NK-92 (cell line): ENCODE measurements at regions not wholly inside any gene's neighbourhood (a gene's known extent, or its start where the extent isn't known, plus 50 kb on each side); places are given as distances from the start of the nearest gene placed in this dataset.
"Not testable (repeated sequence)": the region's sequence is repeated elsewhere in the genome, so short reads cannot be mapped to it uniquely, and the experiment has no call there.

Source experiments
- DNase-seq: peaks from one replicate; lab custom pipeline; 2025; ENCODE audit not compliant: unreplicated experiment; lab: John Stamatoyannopoulos, UW

DNA sequence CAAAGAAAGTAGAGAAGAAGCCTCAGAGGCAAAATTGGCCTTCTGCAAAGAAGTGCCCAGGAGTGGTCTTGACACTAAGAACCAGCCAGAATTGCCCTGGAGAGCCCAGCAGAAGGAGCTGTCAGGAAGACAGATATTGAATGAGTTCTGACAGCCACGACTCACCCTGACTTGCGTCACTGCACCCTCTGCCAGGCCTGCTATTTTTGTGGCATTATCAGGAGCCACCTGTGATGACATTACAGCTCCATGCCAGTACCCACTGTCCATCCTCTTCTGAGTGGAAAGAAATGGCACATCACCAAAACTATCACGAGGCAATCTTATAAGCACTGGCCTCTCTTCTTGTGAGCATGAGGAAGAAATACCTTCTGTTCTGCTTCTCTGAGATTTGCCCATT, 67.7 kb downstream of the SMIM20 start:
- no peak for DNase-seq

DNA sequence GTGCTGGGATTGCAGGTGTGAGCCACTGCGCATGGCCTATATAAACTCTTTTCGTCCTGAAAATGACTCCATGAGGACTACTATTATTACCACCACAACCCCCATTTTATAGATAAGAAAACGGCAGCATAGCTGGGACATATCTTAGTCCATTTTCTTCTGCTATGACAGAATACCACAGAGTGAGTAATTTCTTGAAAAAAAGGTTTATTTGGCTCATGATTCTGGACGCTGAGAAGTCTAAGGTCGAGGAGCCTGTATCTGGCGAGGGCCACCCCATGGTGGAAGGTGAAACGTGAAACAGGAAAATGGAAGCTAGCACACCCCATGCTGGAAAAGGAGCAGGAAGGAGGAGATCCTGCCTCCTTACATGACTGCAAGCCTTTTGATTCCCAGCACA, 68.9 kb downstream of the SMIM20 start:
- no peak for DNase-seq

DNA sequence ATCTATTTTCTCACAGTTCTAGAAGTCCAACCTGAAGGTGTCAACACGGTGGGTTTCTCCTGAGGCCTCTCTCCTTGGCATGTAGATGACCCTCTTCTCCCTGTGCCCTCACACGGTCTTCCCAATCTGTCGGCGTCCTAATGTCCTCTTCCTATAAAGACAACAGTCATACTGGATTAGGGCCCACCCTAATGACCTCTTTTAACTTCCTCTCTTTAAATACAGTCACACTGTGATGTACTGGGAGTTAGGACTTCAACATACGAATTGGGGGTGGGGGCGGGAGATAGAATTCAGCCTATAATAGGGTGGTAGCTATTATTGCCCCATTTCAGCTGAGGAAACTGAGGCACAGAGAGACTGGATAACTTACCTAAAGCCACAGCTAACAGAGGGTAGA, 70.2 kb downstream of the SMIM20 start:
- no peak for DNase-seq

DNA sequence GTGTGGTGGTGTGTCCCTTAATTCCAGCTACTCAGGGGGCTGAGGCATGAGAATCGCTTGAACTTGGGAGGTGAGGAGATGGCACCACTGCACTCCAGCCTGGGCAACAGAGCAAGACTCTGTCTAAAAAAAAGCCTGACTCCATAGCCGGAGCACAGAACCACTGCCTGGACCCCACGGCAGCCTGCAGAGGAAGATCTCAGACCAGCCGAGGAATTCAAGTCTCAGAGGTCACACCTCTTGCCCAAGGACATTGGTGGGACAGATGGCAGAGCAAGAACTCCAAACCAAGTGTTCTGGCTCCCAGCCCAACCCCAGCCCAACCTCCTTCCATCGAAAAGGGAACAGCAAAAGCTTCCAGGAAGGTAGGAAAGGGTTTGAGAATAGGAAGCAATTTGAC, 70.8 kb downstream of the SMIM20 start:
- no peak for DNase-seq

DNA sequence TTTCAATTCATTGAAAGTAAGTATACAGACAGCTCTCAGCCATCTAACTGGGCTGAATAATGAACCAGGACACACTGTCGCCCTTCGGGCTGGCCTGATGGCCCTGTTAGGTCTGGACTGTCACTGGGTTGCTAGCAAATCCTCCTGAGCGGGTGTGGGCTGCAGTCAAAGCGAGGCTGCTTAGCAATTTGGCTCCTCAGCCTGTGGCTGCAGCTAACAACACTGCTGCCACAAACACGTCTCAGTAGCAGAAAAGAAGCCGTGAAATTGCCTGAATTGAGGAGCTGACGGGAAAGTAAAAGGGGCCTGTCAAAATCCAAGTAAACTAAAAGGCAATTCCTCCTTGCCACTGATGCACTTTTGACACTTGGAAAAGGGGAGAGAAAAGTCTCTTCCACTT, 72.8 kb downstream of the SMIM20 start:
- DNase-seq: no peak

DNA sequence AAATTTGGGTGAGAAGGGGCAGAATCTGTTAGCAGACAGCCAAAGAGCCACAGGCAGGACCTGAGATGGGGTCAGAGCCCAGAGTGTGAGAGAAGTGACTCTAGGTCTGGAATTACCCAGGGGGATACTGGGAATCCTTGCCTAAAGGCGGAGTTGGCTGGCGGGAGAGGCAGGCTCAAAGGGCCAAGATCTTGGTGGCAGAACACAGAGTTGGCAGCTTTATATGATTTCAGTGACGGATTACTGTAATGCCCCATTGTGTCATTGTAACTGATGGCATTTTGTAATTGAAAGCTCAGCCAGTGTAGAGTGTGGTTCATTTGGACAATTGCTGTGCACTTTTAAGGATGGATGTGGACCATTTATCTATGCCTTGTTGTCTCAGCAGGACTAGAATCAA, 77.3 kb downstream of the SMIM20 start:
- no peak for DNase-seq

DNA sequence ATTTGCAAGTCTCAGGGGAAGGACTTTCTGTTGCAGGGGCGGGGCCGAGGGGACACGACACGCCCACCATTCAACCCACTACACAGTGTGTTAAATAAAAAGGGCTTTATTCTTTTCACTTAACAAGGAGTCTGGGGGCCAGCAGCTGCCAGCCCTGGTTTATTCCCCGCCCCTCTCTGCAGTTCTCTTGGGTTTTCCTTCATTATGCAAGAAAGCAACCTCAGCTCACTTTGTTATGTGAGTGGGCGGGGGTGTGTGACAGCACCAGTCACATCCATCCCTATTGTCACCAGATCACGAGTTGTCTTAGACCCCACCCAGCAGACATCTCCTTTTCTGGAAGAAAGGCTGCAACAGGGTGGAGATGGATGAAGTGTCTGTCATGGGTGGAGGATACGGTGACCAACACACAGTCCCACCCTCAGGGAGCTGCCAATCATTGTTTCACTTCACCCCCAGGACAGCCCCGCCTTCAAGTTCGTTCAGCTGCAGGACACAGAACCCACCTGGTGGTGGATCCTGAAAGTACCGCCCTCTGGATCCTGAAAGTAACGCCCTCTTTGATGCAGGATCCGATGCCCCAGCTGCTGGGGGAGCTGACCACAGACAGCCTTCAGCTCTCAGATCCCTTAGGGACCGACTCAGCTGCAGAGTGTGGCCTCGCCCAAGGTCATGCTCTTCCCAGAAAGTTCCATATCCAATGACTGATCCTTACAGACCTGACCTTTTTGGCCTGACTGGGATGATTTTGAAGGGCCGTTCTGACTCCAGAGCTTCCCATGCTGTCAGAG, 79.6 kb downstream of the SMIM20 start:
- DNase-seq: no peak

DNA sequence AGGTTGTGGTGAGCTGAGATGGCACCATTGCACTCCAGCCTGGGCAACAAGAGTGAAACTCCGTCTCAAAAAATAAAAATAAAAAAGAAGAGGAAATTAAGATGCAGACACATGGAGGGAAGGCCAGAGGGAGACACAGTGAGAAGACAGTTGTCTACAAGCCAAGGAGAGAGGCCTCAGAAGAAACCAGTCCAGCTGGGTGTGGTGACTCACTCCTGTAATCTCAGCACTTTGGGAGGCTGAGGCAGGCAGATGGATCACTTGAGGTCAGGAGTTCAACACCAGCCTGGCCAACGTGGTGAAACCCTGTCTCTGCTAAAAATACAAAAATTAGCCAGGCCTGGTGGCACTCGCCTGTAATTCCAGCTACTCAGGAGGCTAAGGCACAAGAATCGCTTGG, 80.6 kb downstream of the SMIM20 start:
- not testable (repeated sequence) for DNase-seq

DNA sequence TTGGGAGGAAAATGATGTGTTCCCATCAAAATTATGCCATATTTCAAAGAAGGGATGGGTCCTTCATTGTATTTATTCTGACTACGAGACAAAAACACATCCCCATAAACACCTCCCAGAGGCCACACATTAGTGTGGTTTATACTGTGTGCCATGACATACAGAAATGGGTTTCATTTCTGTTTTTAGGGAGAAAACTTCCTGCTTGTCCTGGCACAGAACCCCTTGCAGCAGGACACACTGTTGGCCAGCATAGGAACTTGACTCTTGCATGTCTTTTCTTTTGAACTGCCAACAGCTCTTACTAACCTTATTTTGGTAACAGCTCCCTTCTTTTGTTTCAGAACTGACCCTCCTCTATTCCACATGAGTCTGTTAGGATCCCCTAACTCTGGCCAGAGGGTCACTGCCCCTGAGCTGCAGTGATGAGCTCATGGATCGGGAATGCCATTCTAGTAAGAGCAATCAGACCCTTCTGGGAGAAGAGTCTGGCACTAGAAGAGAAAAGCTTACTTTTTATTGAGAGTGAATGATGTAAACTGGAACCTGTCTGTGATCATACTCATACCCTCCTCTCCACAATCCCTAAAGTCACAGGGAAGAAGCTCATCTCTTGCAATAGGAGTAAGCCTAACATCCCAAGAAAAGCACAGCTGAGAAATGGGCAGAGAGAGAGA, 86.4 kb downstream of the SMIM20 start:
- no peak for DNase-seq

DNA sequence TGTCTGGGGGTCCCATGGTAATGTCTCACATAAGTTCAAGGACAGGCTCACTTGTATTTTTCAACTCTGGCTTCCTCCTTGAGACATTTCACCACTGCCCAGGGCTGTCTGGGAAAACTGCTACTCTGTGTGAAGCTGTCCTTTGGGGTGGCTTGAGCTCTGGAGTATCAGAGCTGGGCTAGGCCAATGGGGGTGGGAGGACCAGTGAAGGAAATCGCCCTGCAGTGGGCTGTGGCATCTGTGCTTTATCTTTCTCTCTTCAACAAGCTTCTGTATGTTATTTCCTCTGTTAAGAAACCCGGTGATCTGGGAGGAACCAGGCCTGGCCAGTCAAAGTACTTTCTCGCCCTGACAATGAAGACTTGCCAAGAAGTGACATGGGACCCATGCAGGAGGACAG, 87.4 kb downstream of the SMIM20 start:
- no peak for DNase-seq

DNA sequence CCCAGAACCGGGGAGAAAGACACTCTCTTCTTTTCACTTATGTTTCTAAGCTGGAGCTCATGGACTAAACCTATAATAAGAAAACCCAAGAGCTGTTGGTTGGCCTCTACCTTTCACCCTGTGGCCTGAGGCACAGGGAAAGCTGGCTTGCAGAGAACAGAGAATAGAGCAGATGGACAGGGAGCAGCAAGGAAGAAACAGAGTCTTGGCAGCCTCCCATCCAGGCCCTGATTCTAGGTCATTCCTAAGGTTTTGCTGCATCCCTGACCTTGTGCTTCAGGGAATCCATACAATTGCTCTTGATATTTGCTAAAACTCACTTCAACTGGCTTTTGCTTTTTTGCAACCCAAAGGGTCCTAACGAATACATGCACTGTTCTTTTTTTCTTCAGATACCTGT, 87.8 kb downstream of the SMIM20 start:
- no peak for DNase-seq

DNA sequence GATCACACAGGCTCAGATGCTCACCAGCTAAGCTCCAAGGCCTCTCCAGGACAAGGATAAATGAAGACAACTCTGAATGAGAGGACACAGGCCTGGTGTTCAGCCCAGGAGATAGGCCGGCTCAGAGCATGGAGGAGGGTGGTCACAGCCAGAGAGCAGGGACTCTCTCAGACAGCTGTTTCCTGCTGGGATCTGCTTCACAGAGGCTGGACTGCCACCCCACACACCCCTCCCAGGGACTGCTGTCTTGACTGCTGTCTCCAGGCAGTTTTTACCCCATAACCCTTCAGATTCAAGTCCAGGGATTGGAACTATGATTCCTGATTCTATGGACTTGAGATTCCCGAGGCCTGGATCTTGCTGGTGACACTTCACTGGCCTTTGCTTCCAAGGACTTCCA, 89.0 kb downstream of the SMIM20 start:
- DNase-seq: no peak

DNA sequence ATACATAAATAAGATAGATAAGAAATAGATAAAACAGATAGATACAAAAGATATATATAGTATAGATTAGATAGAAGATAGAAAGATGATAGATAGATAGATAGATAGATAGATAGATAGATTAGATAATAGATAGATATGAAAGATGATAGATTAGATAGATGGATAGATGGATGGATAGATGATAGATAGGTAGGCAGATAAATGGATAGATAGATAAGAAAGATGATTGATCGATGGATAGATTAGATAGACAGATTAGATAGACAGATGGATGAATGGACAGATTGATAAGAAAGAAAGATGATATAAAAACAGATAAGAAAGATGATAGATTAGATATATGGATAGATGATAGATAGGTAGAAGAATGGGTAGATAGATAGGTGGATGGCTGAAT, 90.3 kb downstream of the SMIM20 start:
- DNase-seq: no peak

DNA sequence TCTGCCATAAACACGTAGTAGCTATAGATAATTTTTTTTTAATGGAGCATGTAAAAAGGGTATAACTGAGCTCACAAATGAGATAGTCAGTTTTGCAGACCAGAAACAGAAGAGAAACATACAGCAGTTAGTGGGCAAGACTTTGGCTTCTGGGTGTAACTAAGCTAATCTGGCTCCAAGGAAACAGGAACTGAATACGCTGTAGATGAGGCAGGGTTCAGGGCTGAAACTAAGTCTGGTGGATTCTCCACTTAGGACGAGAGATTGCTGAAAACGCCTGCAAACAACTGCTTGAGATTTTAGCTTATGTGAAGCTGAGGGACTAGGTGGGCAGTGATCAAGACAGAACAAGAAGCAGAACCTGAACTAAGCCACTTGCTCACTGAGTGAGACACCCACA, 91.7 kb downstream of the SMIM20 start:
- no peak for DNase-seq

DNA sequence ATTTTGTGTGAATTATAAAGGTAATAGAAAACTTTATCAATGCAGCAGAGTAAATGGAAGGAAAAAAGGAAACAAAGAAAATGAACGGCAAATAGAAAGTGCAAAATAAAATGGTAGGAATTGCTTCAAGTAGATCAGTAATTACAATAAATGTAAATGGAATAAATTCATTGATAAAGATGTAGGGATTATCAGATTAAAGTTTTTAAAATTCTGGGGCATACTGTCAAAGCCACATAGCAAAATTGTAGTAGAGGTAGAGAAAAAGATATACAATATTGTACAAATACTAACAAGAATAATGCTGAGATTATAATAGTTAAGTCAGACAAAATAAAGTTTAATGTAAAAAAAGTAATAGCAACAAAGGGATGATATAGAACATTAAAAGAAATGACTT, 94.7 kb downstream of the SMIM20 start:
- DNase-seq: no peak

DNA sequence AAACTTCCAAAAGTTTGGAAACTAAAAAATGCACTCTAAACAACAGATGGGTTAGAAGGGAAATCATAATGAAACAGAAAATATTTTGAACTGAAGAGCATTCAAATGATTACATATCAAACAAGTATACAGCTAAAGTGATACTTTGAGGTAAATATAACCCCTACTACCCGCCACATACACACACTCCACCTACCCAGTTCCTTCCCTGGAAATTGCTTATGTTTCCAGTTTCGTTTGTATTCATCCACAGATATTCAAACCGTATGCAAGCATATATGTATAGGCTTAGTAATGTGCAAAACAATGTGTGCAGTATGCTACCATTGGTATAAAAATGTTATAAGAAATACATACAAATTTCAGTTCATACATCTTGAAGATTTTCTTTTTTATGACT, 95.5 kb downstream of the SMIM20 start:
- DNase-seq: no peak

DNA sequence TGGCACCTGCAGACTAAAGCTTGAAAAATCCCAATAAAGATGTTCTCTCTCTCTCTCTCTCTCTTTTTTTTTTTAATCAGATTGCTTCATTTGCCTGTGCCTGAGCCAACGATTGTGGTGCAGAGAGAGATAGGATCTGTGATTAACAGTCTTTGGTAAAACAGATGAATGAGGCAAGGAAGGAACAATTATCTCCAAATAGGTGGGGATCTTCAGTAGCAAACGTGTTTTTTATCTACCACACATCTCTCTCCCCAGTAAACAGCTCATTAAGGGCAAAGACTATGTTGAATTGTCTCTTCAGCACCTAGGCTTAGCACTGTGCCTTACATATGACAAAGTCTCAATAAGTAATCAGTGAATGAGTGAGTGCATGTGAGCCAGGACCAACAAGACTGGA, 96.3 kb downstream of the SMIM20 start:
- no peak for DNase-seq

DNA sequence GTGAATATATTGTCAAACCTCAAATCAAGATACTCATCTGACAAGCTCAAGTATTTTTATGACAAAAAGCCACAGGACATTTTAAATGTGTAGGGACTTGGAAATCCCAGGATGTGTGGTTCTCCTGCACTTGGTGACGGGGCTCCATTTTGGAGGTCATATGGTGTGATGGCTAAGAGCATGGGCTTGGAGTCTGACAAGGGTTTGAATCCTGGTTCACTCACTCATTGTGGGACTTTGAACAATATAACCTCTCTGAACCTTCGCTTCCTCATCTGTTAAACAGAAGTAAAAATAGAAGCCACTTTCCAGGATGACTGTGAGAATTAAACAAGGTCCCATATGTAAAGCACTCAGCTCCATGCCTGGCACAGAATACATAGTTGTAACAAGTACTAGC, 99.6 kb downstream of the SMIM20 start:
- no peak for DNase-seq

DNA sequence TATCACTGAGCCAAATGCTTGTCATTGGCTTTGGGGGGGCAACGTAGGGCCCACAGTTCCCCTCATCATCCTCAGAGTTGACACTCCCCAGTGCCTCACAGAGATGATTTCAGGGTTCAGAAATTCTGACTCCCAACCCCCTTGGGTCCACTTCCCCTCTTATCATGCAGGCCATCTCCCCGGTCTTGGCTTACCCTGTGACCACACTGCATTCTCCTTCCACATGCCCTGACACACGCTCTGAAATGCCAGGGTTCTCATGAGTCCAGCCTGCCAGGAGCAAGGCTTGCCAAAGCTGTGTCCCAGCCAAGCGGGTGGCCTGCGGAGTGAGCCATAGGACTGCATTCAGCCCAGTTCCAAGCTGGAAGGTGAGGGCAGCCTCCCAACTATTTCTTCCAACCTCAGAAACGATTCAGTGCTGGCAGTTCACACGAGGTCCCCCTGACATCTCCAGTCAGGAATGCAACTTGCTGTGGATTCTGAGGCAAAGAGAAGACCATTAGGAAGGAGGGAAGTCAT, 101.2 kb downstream of the SMIM20 start:
- no peak for DNase-seq

DNA sequence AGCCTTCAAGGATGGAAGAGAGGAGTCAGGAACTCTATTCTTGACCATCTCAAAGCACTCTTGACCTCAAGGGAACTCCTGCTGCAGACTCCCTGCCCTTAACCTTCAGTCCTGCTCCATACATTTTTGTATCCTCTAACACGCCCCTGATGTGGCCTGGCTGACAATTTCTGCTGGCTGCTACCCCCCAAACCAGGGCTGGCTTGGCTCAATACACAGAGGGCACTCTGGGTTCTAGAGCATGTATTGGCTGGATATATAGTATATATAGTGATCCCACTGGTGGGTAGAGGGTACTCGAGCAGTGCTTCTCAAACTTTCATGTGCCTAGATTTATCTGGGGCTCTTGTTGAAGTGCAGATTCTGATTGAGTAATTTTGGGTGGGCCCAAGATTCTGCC, 101.9 kb downstream of the SMIM20 start:
- no peak for DNase-seq

DNA sequence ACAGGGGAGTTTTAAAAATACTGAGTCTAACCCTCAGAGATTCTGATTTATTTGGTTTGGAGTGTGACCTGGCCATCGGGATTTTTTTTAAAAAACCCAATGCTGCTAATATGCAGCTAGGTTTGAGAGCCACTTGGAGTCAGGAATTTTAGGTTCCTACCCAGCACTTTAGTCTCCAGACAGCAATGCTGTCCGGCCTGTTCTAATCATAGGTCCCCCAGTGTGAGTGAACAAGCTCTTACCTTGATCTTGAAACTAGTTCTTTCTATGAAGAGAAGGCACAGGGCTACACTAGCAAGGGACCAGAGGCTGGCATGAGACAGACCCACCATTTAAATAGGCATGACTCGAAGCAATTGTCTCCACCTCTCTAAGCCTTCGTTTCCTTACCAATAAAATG, 103.5 kb downstream of the SMIM20 start:
- DNase-seq: no peak

DNA sequence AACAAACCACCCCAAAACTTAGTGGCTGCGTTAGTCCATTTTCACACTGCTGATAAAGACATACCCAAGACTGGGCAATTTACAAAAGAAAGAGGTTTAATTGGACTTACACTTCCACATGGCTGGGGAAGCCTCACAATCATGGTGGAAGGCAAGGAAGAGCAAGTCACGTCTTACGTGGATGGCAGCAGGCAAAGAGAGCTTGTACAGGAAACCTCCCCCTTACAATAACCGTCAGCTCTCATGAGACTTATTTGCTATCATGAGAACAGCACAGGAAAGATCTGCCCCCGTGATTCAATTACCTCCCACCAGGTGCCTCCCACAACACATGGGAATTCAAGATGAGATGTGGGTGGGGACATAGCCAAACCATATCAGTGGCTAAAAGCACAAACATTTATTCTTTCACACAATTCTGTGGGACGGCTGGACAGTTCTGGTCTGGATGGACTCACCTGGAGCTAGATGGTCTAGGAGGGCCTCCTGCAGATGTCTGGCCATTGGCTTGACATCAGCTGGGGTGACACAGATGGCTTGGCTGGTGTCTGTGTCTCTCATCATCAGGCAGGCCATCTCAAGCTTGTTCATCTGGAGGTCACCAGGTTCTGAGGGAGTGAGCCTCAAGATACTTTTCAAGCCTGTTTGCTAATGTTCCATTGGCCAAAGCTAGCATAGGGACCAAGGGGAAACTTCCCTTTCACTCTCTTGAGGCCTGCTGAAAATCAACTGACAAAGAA, 104.1 kb downstream of the SMIM20 start:
- not testable (repeated sequence) for DNase-seq
